IPS-18a (cell line): ENCODE measurements at regions not wholly inside any gene's neighbourhood (a gene's known extent, or its start where the extent isn't known, plus 50 kb on each side); places are given as distances from the start of the nearest gene placed in this dataset.
"Not testable (repeated sequence)": the region's sequence is repeated elsewhere in the genome, so short reads cannot be mapped to it uniquely, and the experiment has no call there.

Source experiments
- H3K27ac ChIP-seq: one replicate; pipeline ENCODE4 v1.5.1; 2013; ENCODE audit warnings: low read length
- H3K27me3 ChIP-seq: one replicate; pipeline ENCODE4 v1.6.1; 2013; ENCODE audit warnings: mild to moderate bottlenecking, low read length; ENCODE audit not compliant: control insufficient read depth, insufficient read depth
- H3K36me3 ChIP-seq: one replicate; pipeline ENCODE4 v1.6.1; 2013; ENCODE audit warnings: low read depth, low read length; ENCODE audit not compliant: control insufficient read depth
- H3K4me1 ChIP-seq: one replicate; pipeline ENCODE4 v1.6.1; 2013; ENCODE audit warnings: low read depth, low read length; ENCODE audit not compliant: control insufficient read depth
- H3K4me3 ChIP-seq: one replicate; pipeline ENCODE4 v1.5.1; 2013; ENCODE audit warnings: low read length
- H3K9ac ChIP-seq: one replicate; pipeline ENCODE4 v1.6.1; 2013; ENCODE audit warnings: mild to moderate bottlenecking, low read length, moderate library complexity
- H3K9me3 ChIP-seq: one replicate; pipeline ENCODE4 v1.6.1; 2013; ENCODE audit warnings: low read depth, low read length; ENCODE audit not compliant: control insufficient read depth

GRCh38 chr1:145505663-145506647, 80.6 kb upstream of the NBPF20 start:
- H3K27me3 ChIP-seq, H3K36me3 ChIP-seq, H3K9me3 ChIP-seq, H3K9ac ChIP-seq, H3K4me1 ChIP-seq, H3K4me3 ChIP-seq, H3K27ac ChIP-seq: not testable (repeated sequence)

- H3K4me1 ChIP-seq, H3K4me3 ChIP-seq, H3K27ac ChIP-seq, H3K9me3 ChIP-seq, H3K27me3 ChIP-seq, H3K36me3 ChIP-seq, H3K9ac ChIP-seq: not testable (repeated sequence)
These were observed 79.5 kb upstream of the NBPF20 start for GRCh38 chr1:145504834-145505413.

GRCh38 chr1:145504310-145504709, 78.9 kb upstream of the NBPF20 start:
- not testable (repeated sequence) for H3K27me3 ChIP-seq, H3K4me1 ChIP-seq, H3K9ac ChIP-seq, H3K36me3 ChIP-seq, H3K9me3 ChIP-seq, H3K27ac ChIP-seq, H3K4me3 ChIP-seq

DNA sequence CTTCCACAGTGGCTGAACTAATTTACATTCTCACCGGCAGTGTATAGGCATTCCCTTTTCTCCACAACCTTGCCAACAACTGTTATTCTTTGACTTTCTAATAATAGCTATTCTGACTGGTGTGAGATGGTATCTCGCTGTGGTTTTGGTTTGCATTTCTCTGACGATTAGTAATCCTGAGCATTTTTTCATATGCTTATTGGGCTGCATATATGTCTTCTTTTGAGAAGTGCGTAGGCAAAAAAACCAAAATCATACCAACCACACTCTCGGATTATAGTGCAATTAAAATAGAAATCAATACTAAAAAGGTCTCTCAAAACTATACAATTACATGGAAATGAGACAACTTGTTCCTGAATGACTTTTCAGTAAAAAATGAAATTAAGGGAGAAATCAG, 74.8 kb upstream of the NBPF20 start:
- H3K9ac ChIP-seq, H3K27me3 ChIP-seq, H3K36me3 ChIP-seq, H3K9me3 ChIP-seq, H3K4me1 ChIP-seq, H3K27ac ChIP-seq, H3K4me3 ChIP-seq: not testable (repeated sequence)

DNA sequence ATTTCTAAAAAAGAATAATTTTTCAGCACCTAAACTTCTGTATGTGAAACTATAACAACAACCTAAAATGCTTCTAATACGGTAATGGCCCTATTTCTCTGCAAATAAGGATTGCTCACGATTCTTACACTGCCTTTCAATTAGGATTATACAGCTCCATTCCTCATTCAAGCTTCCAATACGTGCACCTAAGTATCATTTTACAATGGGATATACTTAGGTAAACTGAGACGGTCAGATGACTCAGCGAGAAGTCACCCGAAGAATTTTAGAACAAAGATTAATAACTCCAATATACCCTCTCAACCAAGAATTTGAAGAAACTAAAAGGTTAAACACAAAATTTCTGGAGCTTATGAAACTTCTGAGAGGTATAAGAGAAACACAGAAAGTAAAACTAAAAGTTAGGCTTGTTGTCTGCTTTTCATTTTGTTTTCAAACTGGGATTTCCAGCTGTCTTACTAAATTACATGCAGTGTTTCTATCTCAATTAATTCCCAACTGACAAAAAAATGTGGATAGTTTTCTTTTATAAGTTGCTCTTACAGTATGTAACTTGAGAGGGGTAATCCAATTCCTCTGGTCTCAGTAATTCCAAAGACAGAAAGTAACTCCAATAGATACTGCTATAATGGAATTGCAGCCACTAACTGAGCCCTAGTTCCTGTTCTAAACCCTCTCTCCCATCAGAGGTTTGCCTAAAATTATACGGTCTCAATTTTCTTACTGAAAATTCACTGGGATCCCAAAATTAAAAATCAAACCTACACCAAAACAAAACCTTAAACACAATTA, 69.9 kb upstream of the NBPF20 start:
- H3K4me1 ChIP-seq, H3K4me3 ChIP-seq, H3K27ac ChIP-seq, H3K27me3 ChIP-seq, H3K36me3 ChIP-seq, H3K9ac ChIP-seq, H3K9me3 ChIP-seq: not testable (repeated sequence)

- not testable (repeated sequence) for H3K9me3 ChIP-seq, H3K36me3 ChIP-seq, H3K27ac ChIP-seq, H3K4me1 ChIP-seq, H3K4me3 ChIP-seq, H3K9ac ChIP-seq, H3K27me3 ChIP-seq
These were observed 63.0 kb upstream of the NBPF20 start for GRCh38 chr1:145488193-145488933.

- not testable (repeated sequence) for H3K9me3 ChIP-seq, H3K27ac ChIP-seq, H3K9ac ChIP-seq, H3K27me3 ChIP-seq, H3K4me1 ChIP-seq, H3K36me3 ChIP-seq, H3K4me3 ChIP-seq
These were observed 61.8 kb upstream of the NBPF20 start for GRCh38 chr1:145487156-145487555.

DNA sequence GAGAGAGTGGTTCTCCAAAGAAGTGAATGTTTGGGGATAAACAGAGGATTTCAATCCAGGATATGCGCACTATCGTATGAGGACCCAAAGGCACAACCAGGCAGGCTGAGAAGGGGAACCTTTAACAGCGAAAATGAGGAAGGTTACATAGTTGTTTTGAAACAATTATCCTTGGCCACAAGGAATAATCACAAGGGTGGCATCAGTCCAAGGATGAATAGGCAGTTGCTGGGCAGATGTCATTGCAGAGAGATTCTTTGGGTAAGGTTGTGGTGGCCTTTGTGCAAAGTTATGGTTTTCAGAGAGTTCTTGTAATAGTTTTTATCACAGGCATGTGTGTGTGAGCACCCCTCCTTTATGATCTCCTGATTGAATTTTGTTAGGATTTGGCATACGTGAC, 58.9 kb upstream of the NBPF20 start:
- H3K27me3 ChIP-seq, H3K27ac ChIP-seq, H3K36me3 ChIP-seq, H3K4me3 ChIP-seq, H3K9me3 ChIP-seq, H3K9ac ChIP-seq, H3K4me1 ChIP-seq: not testable (repeated sequence)

DNA sequence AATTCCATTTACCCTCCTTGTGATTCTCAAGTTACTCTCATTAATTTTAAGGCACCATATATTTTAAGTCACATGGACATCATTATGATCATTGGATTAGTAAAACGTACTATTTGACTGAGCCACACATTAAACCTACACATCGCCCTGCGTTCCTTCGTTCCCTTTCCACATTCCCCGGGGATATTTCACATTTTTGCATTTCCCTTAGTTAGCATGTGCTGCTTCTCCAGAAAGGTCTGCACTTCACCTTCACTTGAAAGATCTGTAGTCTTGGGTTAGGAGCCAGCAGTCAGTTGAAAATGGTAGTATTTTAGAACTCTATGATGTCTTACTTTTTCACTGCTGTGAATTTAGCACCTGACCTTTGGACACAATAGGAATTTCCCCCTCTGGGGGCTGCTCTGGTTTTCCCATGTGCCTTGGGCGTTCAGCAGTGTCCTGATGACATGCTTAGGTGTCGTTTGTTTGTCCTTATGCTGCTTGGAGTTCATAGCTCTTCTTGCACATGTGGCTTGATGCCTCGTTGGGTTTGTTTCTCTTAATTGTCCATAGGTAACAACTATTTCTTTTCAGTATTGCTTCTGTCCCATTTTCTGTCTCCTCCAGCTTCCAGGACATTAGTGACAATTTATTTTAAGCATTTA, 56.9 kb upstream of the NBPF20 start:
- H3K4me1 ChIP-seq, H3K9ac ChIP-seq, H3K4me3 ChIP-seq, H3K27ac ChIP-seq, H3K36me3 ChIP-seq, H3K27me3 ChIP-seq, H3K9me3 ChIP-seq: not testable (repeated sequence)

GRCh38 chr1:145475962-145476361, 50.6 kb upstream of the NBPF20 start:
- H3K27ac ChIP-seq, H3K4me1 ChIP-seq, H3K9ac ChIP-seq, H3K36me3 ChIP-seq, H3K9me3 ChIP-seq, H3K27me3 ChIP-seq: not testable (repeated sequence)
- H3K4me3 ChIP-seq: peak overlapping the region; percentile 58

DNA sequence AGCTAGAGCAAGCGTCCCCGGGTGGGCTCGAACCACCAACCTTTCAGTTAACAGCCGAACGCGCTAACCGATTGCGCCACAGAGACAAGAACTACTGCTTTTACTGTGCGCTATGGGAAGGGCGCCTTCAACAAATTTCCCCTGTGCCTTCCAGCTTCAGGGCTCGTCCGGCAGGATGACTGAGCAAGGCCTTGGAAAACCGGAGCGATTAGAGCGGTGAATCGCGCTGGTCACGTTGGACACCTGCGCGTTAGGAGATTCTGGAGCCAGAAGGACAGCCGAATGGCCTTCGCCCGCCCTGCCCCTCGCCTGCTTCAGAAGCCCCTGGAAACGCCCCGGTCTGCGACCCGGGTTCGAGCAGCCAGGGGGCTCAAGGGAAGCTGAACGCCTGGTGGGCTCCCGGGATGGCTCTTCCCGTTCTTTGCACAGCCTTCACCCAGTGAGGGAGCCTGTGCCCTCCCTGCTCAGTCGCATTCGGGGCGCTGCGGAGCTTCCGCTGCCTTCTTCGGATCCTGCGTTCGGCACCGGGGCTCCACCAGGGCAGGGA, 50.0 kb upstream of the NBPF20 start:
- H3K4me1 ChIP-seq, H3K9me3 ChIP-seq, H3K27ac ChIP-seq, H3K9ac ChIP-seq, H3K27me3 ChIP-seq, H3K36me3 ChIP-seq: not testable (repeated sequence)
- peak overlapping the region; percentile 58 for H3K4me3 ChIP-seq
